ENCODE measurements at regions not wholly inside any gene's neighbourhood (a gene's known extent, or its start where the extent isn't known, plus 50 kb on each side); places are given as distances from the start of the nearest gene placed in this dataset.
"Not testable (repeated sequence)": the region's sequence is repeated elsewhere in the genome, so short reads cannot be mapped to it uniquely, and the experiment has no call there.

DNA sequence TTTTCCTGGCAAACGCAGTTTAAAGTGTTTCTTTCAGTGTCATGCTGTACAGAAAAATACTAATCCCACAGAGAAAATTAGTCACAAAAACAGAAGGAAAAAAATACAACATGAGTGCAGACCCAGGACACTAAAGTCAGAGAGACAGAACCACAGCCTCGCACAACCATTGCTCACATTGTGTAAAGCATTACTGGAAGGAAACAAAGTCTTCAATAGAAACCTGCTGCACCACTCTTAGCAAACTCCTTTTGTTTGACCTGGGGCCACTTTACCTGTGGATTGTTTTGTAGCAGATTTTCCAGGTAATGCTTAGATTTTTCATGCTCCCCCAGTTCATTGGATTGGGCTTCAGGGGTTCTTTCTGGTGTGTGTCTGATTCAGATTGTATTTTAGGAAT, 131.8 kb upstream of the TMLHE start:
- no peaks in the 10 kb centered on the region for H3K36me3 ChIP-seq (ENCODE audit: insufficient read depth, low read length)
- no peak overlapping the region for H3K4me3 ChIP-seq (ENCODE audit: low read length)
- no peaks in the 10 kb centered on the region for H4K20me1 ChIP-seq (ENCODE audit: insufficient read depth)
- H2AFZ ChIP-seq (ENCODE audit: low read depth, low read length): no peak overlapping the region
- H3F3A ChIP-seq (ENCODE audit: insufficient read depth, low read length, poor library complexity, severe bottlenecking): no peaks in the 10 kb centered on the region
- H3K79me2 ChIP-seq (replicated peaks; ENCODE audit: insufficient read depth, low read length): no peaks in the 10 kb centered on the region
- H3K9me2 ChIP-seq (ENCODE audit: insufficient read depth, low read length): no peaks in the 10 kb centered on the region
- no peak overlapping the region for H3K4me2 ChIP-seq (ENCODE audit: low read length)
- H3K27me3 ChIP-seq (ENCODE audit: insufficient read depth, low read depth, low read length): no peaks in the 10 kb centered on the region
- no peak for TF ChIP-seq SMC3 (conservative IDR thresholded peaks at IDR 0.05; ENCODE audit: poor library complexity)
- no peak for TF ChIP-seq EP300 (conservative IDR thresholded peaks at IDR 0.05; ENCODE audit: poor library complexity, severe bottlenecking)
- no peak for TF ChIP-seq RAD21 (conservative IDR thresholded peaks at IDR 0.05)
- no peaks in the 10 kb centered on the region for H3K9me3 ChIP-seq (ENCODE audit: low read length)
- no peak overlapping the region for H3K27ac ChIP-seq (ENCODE audit: low read length)
- no peak overlapping the region for H3K9ac ChIP-seq (ENCODE audit: low read length)

DNA sequence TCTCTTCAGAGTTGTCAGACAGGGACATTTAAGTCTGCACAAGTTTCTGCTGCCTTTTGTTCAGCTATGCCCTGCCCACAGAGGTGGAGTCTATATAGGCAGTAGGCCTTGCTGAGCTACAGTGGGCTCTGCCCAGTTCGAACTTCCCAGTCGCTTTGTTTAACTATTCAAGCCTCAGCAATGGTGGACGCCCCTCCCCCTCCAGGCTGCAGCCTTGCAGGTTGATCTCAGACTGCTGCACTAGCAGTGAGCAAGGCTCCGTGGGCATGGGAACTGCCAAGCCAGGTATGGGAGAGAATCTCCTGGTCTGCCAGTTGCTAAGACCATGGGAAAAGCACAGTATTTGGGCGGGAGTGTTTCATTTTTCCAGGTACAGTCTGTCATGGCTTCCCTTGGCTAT, 115.6 kb upstream of the TMLHE start:
- H3K79me2 ChIP-seq (replicated peaks; ENCODE audit: insufficient read depth, low read length); H3F3A ChIP-seq (ENCODE audit: insufficient read depth, low read length, poor library complexity, severe bottlenecking); H3K27me3 ChIP-seq (ENCODE audit: insufficient read depth, low read depth, low read length); H4K20me1 ChIP-seq (ENCODE audit: insufficient read depth); H3K9me3 ChIP-seq (ENCODE audit: low read length); H2AFZ ChIP-seq (ENCODE audit: low read depth, low read length); H3K4me3 ChIP-seq (ENCODE audit: low read length); H3K4me2 ChIP-seq (ENCODE audit: low read length); H3K9me2 ChIP-seq (ENCODE audit: insufficient read depth, low read length); H3K27ac ChIP-seq (ENCODE audit: low read length); H3K36me3 ChIP-seq (ENCODE audit: insufficient read depth, low read length); H3K9ac ChIP-seq (ENCODE audit: low read length): not testable (repeated sequence)

DNA sequence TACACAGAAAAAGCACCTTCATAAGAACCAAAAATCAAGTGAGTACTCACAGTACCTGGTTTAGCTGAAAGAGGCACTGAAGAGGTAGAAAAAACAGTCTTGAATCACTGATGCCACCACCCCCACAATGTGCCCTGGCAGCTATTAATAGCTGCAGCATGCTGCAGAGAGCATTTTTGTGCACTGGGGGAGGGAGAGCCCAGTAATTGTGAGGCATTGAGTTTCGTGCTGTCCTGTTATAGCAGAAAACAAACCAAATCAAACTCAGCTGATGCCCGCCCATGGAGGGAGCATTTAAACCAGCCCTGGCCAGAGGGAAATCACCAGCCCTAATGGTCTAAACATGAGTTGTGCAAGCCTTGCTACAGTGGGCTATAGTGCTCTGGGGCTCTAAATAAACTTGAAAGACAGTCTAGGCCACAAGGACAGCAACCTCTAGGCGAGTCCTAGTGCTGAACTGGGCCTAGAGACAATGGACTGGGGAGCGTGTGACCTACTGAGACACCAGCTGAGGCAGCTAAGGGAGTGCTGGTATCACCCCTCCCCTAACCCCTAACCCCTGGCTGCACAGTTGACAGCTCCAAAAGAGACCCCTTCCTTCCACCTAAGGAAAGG, 106.3 kb upstream of the TMLHE start:
- H3K27ac ChIP-seq (ENCODE audit: low read length): no peak overlapping the region
- H2AFZ ChIP-seq (ENCODE audit: low read depth, low read length): no peak overlapping the region
- no peak for TF ChIP-seq EZH2 (IDR thresholded peaks at IDR 0.05; ENCODE audit: borderline replicate concordance, insufficient read depth, low read length, poor library complexity, severe bottlenecking)
- no peaks in the 10 kb centered on the region for H3K9me2 ChIP-seq (ENCODE audit: insufficient read depth, low read length)
- H3F3A ChIP-seq (ENCODE audit: insufficient read depth, low read length, poor library complexity, severe bottlenecking): no peaks in the 10 kb centered on the region
- no peak overlapping the region for H3K4me2 ChIP-seq (ENCODE audit: low read length)
- no peak overlapping the region for H3K9ac ChIP-seq (ENCODE audit: low read length)
- no peaks in the 10 kb centered on the region for H3K79me2 ChIP-seq (replicated peaks; ENCODE audit: insufficient read depth, low read length)
- no peaks in the 10 kb centered on the region for H4K20me1 ChIP-seq (ENCODE audit: insufficient read depth)
- H3K27me3 ChIP-seq (ENCODE audit: insufficient read depth, low read depth, low read length): no peaks in the 10 kb centered on the region
- no peaks in the 10 kb centered on the region for H3K36me3 ChIP-seq (ENCODE audit: insufficient read depth, low read length)
- H3K4me3 ChIP-seq (ENCODE audit: low read length): no peak overlapping the region
- H3K9me3 ChIP-seq (ENCODE audit: low read length): no peaks in the 10 kb centered on the region

DNA sequence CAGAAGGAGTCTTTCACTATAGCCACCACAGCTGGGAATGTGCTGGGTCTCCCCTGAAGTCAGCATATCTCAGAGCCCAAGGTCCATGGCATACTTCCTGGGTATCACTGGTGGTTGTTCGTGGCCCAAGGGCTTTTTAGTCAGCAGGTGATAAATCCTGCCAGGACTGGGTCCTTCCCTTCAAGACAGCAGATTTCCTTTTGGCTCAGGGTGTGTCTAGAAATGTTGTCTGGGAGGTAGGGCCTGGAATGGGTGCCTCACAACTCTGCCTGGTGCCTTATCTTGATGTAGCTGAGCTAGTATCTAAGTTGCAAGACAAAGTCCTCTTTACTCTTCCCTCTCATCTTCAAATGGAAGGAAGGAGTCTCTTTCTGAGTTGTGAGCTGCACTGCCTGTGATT, 102.4 kb upstream of the TMLHE start:
- no peak overlapping the region for H2AFZ ChIP-seq (ENCODE audit: low read depth, low read length)
- TF ChIP-seq, protein P1, sequence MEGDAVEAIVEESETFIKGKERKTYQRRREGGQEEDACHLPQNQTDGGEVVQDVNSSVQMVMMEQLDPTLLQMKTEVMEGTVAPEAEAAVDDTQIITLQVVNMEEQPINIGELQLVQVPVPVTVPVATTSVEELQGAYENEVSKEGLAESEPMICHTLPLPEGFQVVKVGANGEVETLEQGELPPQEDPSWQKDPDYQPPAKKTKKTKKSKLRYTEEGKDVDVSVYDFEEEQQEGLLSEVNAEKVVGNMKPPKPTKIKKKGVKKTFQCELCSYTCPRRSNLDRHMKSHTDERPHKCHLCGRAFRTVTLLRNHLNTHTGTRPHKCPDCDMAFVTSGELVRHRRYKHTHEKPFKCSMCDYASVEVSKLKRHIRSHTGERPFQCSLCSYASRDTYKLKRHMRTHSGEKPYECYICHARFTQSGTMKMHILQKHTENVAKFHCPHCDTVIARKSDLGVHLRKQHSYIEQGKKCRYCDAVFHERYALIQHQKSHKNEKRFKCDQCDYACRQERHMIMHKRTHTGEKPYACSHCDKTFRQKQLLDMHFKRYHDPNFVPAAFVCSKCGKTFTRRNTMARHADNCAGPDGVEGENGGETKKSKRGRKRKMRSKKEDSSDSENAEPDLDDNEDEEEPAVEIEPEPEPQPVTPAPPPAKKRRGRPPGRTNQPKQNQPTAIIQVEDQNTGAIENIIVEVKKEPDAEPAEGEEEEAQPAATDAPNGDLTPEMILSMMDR (IDR thresholded peaks at IDR 0.05; ENCODE audit: poor library complexity, severe bottlenecking): no peak
- TF ChIP-seq, protein P2, sequence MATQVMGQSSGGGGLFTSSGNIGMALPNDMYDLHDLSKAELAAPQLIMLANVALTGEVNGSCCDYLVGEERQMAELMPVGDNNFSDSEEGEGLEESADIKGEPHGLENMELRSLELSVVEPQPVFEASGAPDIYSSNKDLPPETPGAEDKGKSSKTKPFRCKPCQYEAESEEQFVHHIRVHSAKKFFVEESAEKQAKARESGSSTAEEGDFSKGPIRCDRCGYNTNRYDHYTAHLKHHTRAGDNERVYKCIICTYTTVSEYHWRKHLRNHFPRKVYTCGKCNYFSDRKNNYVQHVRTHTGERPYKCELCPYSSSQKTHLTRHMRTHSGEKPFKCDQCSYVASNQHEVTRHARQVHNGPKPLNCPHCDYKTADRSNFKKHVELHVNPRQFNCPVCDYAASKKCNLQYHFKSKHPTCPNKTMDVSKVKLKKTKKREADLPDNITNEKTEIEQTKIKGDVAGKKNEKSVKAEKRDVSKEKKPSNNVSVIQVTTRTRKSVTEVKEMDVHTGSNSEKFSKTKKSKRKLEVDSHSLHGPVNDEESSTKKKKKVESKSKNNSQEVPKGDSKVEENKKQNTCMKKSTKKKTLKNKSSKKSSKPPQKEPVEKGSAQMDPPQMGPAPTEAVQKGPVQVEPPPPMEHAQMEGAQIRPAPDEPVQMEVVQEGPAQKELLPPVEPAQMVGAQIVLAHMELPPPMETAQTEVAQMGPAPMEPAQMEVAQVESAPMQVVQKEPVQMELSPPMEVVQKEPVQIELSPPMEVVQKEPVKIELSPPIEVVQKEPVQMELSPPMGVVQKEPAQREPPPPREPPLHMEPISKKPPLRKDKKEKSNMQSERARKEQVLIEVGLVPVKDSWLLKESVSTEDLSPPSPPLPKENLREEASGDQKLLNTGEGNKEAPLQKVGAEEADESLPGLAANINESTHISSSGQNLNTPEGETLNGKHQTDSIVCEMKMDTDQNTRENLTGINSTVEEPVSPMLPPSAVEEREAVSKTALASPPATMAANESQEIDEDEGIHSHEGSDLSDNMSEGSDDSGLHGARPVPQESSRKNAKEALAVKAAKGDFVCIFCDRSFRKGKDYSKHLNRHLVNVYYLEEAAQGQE (IDR thresholded peaks at IDR 0.05; ENCODE audit: borderline replicate concordance): no peak
- TF ChIP-seq POLR2AphosphoS5 (IDR thresholded peaks at IDR 0.05): no peak
- no peaks in the 10 kb centered on the region for H4K20me1 ChIP-seq (ENCODE audit: insufficient read depth)
- no peak overlapping the region for H3K4me3 ChIP-seq (ENCODE audit: low read length)
- no peaks in the 10 kb centered on the region for H3K9me3 ChIP-seq (ENCODE audit: low read length)
- H3K27me3 ChIP-seq (ENCODE audit: insufficient read depth, low read depth, low read length): no peaks in the 10 kb centered on the region
- H3K9me2 ChIP-seq (ENCODE audit: insufficient read depth, low read length): no peaks in the 10 kb centered on the region
- H3K9ac ChIP-seq (ENCODE audit: low read length): no peak overlapping the region
- no peak overlapping the region for H3K4me2 ChIP-seq (ENCODE audit: low read length)
- H3F3A ChIP-seq (ENCODE audit: insufficient read depth, low read length, poor library complexity, severe bottlenecking): no peaks in the 10 kb centered on the region
- no peaks in the 10 kb centered on the region for H3K79me2 ChIP-seq (replicated peaks; ENCODE audit: insufficient read depth, low read length)
- H3K27ac ChIP-seq (ENCODE audit: low read length): no peak overlapping the region
- no peaks in the 10 kb centered on the region for H3K36me3 ChIP-seq (ENCODE audit: insufficient read depth, low read length)
